ENCODE measurements at regions not wholly inside any gene's neighbourhood (a gene's known extent, or its start where the extent isn't known, plus 50 kb on each side); places are given as distances from the start of the nearest gene placed in this dataset.

DNA sequence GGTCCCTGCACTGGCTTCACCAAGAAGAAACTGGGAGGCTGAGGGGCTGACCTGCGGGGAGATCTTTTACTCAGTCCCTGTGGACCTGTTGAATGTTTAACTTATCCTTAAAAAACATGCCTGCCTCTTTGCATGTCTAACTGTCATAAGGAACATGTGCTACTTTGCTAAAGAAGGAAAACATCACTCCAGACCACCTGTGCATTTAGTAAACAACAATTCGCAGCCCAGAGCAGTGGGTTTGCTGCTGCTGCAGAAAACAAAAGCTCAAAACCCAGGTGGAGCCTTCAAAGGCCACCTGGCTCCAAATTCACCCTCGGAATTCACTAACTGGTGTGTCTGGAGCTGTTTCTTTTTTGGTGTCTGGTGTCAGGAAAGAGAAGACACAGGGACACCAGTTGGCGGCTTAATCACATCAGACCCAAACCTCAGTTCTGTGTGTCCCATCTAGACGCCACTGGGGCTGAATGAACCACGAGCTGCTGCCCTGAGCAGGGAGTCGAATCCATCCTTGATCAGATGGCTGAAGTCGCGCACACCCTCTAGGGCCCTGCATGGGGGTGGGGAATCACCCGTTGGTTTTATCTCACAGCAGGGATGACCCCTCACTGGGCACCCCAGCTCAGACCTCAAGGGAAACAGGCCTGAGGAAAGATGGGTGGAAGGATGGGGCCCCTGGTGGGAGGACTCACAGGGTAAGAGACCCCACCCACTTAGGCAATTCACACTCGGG is 344.3 kb downstream of the PREX1 start:
- Histone ChIP-seq H3K27ac (ENCODE audit: insufficient read depth, low read depth, low read length, poor library complexity, severe bottlenecking) (no peak overlapping the region), H3K4me1 (ENCODE audit: control insufficient read depth, insufficient read depth, low read length) (peaks cover 13% of the 10 kb centered on the region), H3K27me3 (ENCODE audit: control insufficient read depth, insufficient read depth, low read length, poor library complexity, severe bottlenecking) (no peaks in the 10 kb centered on the region), H3K9me3 (ENCODE audit: control insufficient read depth, low read length) (no peaks in the 10 kb centered on the region), H3K4me3 (ENCODE audit: insufficient read depth, low read depth, low read length) (no peak overlapping the region), H3K36me3 (ENCODE audit: control insufficient read depth, insufficient read depth, low read length) (no peaks in the 10 kb centered on the region)
- 88 to 89% methylated on average over 11 of the region's 11 CpGs for WGBS, 2 experiments

DNA sequence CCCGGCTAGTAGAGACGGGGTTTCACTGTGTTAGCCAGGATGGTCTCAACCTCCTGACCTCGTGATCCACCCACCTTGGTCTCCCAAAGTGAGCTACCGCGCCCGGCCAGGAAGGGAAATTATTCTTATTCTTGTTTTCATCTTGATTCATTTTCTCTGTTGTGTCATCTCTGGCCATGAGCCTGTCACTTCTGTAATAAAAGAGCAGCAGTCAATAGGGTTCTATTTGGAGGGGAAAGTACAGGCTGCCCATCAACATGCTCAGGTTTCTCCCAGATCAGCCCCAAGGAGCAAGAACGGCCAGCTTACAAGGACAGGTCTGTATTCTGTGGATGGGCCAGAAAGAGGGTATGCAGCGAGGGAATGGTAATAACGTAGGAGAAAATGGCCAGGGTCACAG is 345.0 kb downstream of the PREX1 start:
- Histone ChIP-seq H3K4me1 (ENCODE audit: control insufficient read depth, insufficient read depth, low read length) (peaks cover 10% of the 10 kb centered on the region), H3K36me3 (ENCODE audit: control insufficient read depth, insufficient read depth, low read length) (no peaks in the 10 kb centered on the region), H3K9me3 (ENCODE audit: control insufficient read depth, low read length) (no peaks in the 10 kb centered on the region), H3K4me3 (ENCODE audit: insufficient read depth, low read depth, low read length) (no peak overlapping the region), H3K27ac (ENCODE audit: insufficient read depth, low read depth, low read length, poor library complexity, severe bottlenecking) (no peak overlapping the region), H3K27me3 (ENCODE audit: control insufficient read depth, insufficient read depth, low read length, poor library complexity, severe bottlenecking) (no peaks in the 10 kb centered on the region)
- WGBS, 2 experiments, result 93% methylated on average over 9 of the region's 9 CpGs

DNA sequence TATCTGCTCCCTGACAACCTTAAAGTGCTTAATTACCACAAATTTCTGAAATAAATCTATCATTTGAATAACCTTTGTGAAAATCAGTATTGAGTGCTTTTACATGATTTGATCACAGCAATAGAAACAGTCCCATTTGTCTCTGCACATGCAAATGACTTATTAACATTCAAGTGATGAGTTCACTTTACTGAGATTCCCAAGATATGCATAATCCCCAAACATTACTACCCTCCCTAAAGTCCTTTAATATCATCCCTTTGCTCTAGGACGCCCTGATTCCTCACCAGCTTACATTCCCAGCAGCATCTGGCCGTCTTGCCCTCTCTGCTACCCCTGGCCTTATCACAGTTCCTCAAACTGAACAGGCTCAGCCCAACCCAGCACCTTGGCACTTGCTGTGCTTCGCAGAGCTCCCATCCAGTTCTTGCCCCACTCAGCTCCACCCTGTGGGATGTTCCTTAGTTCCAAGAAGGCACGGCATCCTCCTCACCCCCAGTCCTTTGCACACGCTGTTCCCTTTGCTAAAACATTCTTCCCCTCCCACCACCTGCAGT is 347.5 kb downstream of the PREX1 start:
- no peak overlapping the region for H3K4me3 ChIP-seq (ENCODE audit: insufficient read depth, low read depth, low read length)
- H3K9me3 ChIP-seq (ENCODE audit: control insufficient read depth, low read length), result no peaks in the 10 kb centered on the region
- H3K36me3 ChIP-seq (ENCODE audit: control insufficient read depth, insufficient read depth, low read length), result no peaks in the 10 kb centered on the region
- H3K27ac ChIP-seq (ENCODE audit: insufficient read depth, low read depth, low read length, poor library complexity, severe bottlenecking), result no peak overlapping the region
- 79 to 82% methylated on average over 5 of the region's 5 CpGs for WGBS, 2 experiments
- peaks cover 4% of the 10 kb centered on the region for H3K27me3 ChIP-seq (ENCODE audit: control insufficient read depth, insufficient read depth, low read length, poor library complexity, severe bottlenecking)
- H3K4me1 ChIP-seq (ENCODE audit: control insufficient read depth, insufficient read depth, low read length), result peaks cover 3% of the 10 kb centered on the region

DNA sequence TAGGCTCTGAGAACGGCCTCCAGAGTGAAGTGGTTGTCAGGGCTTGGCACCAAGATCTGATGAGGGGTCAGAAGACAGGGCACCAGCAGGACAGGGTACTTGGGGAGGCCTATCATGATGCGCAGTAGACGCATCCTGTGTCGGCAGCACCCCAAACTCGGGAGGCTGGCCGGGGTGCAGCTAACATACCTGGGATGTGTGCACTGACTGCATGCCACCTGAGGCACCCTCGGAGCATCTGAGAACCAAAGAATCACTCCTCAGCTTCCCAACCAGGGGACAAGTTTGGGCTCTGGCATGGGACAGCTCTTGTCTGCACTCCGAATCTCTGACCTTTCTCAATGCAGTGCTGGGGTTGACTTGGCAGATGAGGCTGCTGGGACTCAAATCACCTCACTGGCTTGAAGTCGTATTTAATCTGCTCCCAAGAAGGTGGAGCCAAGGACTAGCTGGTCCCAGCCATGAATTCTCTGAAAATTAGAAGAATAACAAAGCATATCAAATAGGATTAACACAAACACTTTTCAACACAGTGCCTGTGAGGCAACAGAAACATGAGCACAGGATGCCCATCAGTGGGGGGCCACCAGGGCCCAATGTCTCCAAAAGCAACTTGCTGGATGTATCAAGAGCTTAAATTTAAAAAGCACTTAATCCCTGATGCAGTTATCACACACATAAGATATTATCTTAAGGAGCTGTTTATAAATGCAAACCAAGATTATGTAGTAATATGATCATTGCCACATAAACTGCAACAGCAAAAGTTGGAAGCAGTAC is 348.8 kb downstream of the PREX1 start:
- no peaks in the 10 kb centered on the region for H3K36me3 ChIP-seq (ENCODE audit: control insufficient read depth, insufficient read depth, low read length)
- H3K4me1 ChIP-seq (ENCODE audit: control insufficient read depth, insufficient read depth, low read length), result peaks cover 3% of the 10 kb centered on the region
- no peak overlapping the region for H3K4me3 ChIP-seq (ENCODE audit: insufficient read depth, low read depth, low read length)
- no peak overlapping the region for H3K27ac ChIP-seq (ENCODE audit: insufficient read depth, low read depth, low read length, poor library complexity, severe bottlenecking)
- WGBS, 2 experiments, result 88 to 90% methylated on average over 9 of the region's 9 CpGs
- no peaks in the 10 kb centered on the region for H3K9me3 ChIP-seq (ENCODE audit: control insufficient read depth, low read length)
- peaks cover 6% of the 10 kb centered on the region for H3K27me3 ChIP-seq (ENCODE audit: control insufficient read depth, insufficient read depth, low read length, poor library complexity, severe bottlenecking)

DNA sequence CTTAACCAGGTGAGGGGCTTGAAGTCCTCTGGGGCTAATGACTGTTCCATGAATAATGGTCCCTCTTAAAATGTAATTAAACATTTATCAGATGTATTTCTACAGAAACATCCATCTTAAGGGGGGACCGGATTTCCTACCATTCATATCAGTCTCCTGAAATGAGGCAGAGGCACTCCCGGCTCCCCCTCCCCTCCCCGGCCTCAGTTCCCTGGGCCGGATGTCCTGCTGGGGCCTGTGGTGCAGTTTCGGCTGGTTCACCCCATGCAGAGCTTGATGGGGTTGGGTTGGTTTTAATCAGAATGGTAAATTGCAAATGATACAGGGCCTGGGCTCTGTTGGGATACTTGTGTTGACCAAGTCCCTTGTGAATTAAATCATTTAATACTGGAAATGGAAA is 349.4 kb downstream of the PREX1 start:
- peaks cover 3% of the 10 kb centered on the region for H3K4me1 ChIP-seq (ENCODE audit: control insufficient read depth, insufficient read depth, low read length)
- no peak overlapping the region for H3K27ac ChIP-seq (ENCODE audit: insufficient read depth, low read depth, low read length, poor library complexity, severe bottlenecking)
- H3K9me3 ChIP-seq (ENCODE audit: control insufficient read depth, low read length), result no peaks in the 10 kb centered on the region
- H3K36me3 ChIP-seq (ENCODE audit: control insufficient read depth, insufficient read depth, low read length), result no peaks in the 10 kb centered on the region
- H3K27me3 ChIP-seq (ENCODE audit: control insufficient read depth, insufficient read depth, low read length, poor library complexity, severe bottlenecking), result peaks cover 6% of the 10 kb centered on the region
- no peak overlapping the region for H3K4me3 ChIP-seq (ENCODE audit: insufficient read depth, low read depth, low read length)
- 68 to 72% methylated on average over 5 of the region's 5 CpGs for WGBS, 2 experiments

DNA sequence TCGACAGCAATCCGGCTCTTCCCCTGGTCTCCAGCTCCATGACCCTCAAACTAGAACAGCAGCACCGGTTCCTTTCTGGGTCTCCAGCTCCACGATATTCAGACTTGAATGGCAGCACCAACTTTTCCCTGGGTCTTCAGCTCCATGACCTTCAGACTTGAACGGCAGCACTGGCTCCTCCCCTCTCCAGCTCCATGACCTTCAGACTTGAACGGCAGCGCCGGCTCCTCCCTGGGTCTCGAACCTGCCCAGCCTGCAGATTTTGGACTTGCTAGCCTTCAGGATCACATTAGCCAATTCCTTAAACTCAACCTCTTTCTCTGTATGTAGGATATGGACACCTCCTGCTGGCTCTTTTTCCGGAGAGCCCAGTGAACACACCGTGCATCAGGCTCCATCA is 350.9 kb downstream of the PREX1 start:
- H3K27me3 ChIP-seq (ENCODE audit: control insufficient read depth, insufficient read depth, low read length, poor library complexity, severe bottlenecking), result peaks cover 6% of the 10 kb centered on the region
- H3K9me3 ChIP-seq (ENCODE audit: control insufficient read depth, low read length), result no peaks in the 10 kb centered on the region
- no peak overlapping the region for H3K4me3 ChIP-seq (ENCODE audit: insufficient read depth, low read depth, low read length)
- no peak overlapping the region for H3K27ac ChIP-seq (ENCODE audit: insufficient read depth, low read depth, low read length, poor library complexity, severe bottlenecking)
- peaks cover 3% of the 10 kb centered on the region for H3K4me1 ChIP-seq (ENCODE audit: control insufficient read depth, insufficient read depth, low read length)
- no peaks in the 10 kb centered on the region for H3K36me3 ChIP-seq (ENCODE audit: control insufficient read depth, insufficient read depth, low read length)
- WGBS, 2 experiments, result 86 to 88% methylated on average over 11 of the region's 11 CpGs

DNA sequence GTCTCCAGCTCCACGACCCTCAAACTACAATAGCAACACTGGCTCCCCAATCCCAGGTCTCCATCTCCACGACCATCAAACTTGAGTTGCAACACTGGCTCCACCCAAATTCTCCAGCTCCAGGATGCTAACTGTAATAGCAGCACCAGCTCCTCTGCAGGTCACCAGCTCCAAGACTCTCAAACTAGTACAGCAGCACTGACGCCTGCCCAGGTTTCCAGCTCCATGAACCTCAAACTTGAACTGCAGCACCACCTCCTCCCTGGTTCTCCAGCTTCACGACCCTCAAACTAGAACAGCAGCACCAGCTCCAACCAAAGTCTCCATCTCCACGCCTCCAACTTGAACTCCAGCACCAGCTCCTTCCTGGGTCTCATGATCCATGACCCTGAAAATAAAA is 353.8 kb downstream of the PREX1 start:
- 87 to 89% methylated on average over 5 of the region's 5 CpGs for WGBS, 2 experiments
- Histone ChIP-seq H3K27ac (ENCODE audit: insufficient read depth, low read depth, low read length, poor library complexity, severe bottlenecking) (no peak overlapping the region), H3K27me3 (ENCODE audit: control insufficient read depth, insufficient read depth, low read length, poor library complexity, severe bottlenecking) (peaks cover 6% of the 10 kb centered on the region), H3K4me1 (ENCODE audit: control insufficient read depth, insufficient read depth, low read length) (peaks cover 3% of the 10 kb centered on the region), H3K4me3 (ENCODE audit: insufficient read depth, low read depth, low read length) (no peak overlapping the region), H3K9me3 (ENCODE audit: control insufficient read depth, low read length) (no peaks in the 10 kb centered on the region), H3K36me3 (ENCODE audit: control insufficient read depth, insufficient read depth, low read length) (no peaks in the 10 kb centered on the region)

DNA sequence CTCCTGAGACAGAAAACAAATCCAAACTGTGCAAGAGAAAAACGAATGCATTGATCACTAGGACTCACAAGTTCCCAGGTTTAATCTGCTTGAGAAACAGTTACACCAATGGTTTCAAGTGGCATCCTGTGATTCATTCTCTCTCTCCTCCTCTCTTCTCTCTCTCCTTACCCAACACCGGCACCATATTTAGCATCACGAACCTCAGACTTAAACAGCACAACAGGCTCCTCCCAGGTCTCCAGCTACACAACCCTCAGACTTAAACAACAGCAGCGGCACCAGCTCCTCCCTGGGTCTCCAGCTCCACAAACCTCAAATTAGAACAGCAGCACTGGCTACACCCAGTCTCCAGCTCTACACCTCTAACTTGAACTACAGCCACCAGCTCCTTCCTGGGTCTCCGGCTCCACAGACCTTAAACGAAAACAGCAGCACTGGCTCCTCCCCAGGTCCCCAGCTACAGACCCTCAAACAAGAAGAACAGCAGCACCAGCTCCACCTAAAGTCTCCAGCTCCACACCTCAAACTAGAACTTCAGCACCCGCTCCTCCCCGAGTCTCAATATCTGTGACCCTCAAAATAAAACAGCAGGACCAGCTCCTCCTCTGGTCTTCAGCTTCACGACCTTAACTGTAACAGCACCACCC is 355.9 kb downstream of the PREX1 start:
- Histone ChIP-seq H3K4me3 (ENCODE audit: insufficient read depth, low read depth, low read length) (no peak overlapping the region), H3K27me3 (ENCODE audit: control insufficient read depth, insufficient read depth, low read length, poor library complexity, severe bottlenecking) (peaks cover 6% of the 10 kb centered on the region), H3K9me3 (ENCODE audit: control insufficient read depth, low read length) (no peaks in the 10 kb centered on the region), H3K27ac (ENCODE audit: insufficient read depth, low read depth, low read length, poor library complexity, severe bottlenecking) (no peak overlapping the region), H3K4me1 (ENCODE audit: control insufficient read depth, insufficient read depth, low read length) (no peaks in the 10 kb centered on the region), H3K36me3 (ENCODE audit: control insufficient read depth, insufficient read depth, low read length) (no peaks in the 10 kb centered on the region)
- 79 to 81% methylated on average over 9 of the region's 9 CpGs for WGBS, 2 experiments

DNA sequence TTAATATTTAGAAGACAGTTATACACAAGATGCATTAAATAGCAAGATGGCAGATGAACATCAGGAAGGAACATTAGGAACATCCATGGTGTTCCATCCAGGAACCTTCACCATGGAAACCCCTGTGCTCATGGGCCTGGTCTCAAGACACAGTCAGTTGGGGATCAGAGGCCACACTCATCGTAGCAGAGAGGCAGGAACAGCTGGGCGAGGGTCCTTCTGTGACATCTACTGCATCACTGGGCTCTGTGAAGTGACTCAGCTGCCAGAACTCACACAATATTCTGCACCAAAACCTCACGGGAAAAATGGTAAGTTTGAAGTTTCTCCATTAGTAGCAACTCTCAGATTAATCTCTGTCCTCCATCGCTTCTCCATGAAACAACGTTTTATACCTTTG is 356.6 kb downstream of the PREX1 start:
- 67 to 83% methylated on average over 3 to 5 of the region's 5 CpGs for WGBS, 2 experiments

DNA sequence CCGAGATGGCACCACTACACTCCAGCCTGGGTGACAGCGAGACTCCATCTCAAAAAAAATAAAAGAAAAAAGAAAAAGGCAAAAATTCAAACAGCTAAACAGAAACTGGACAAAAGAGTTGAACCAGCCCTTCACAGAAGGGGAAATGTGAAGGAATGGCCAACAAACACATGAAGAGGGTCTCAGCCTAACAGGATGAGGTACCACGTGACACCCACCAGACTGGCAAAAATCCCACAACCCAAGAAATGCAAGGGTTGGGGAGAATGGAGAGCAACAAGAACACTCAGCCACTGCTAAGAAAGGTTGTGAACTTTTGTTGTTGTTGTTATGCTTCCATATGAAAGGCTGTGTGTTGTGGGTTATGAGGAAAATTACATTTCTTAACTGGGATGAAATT is 357.7 kb downstream of the PREX1 start:
- no peaks in the 10 kb centered on the region for H3K36me3 ChIP-seq (ENCODE audit: control insufficient read depth, insufficient read depth, low read length)
- no peaks in the 10 kb centered on the region for H3K27me3 ChIP-seq (ENCODE audit: control insufficient read depth, insufficient read depth, low read length, poor library complexity, severe bottlenecking)
- H3K27ac ChIP-seq (ENCODE audit: insufficient read depth, low read depth, low read length, poor library complexity, severe bottlenecking), result no peak overlapping the region
- 94 to 100% methylated on average over 2 to 3 of the region's 3 CpGs for WGBS, 2 experiments
- H3K4me1 ChIP-seq (ENCODE audit: control insufficient read depth, insufficient read depth, low read length), result no peaks in the 10 kb centered on the region
- no peak overlapping the region for H3K4me3 ChIP-seq (ENCODE audit: insufficient read depth, low read depth, low read length)
- no peaks in the 10 kb centered on the region for H3K9me3 ChIP-seq (ENCODE audit: control insufficient read depth, low read length)

More for the DNA sequence above, 356.6 kb downstream of the PREX1 start:
- Histone ChIP-seq H3K9me3 (ENCODE audit: control insufficient read depth, low read length) (no peaks in the 10 kb centered on the region), H3K27ac (ENCODE audit: insufficient read depth, low read depth, low read length, poor library complexity, severe bottlenecking) (no peak overlapping the region), H3K4me3 (ENCODE audit: insufficient read depth, low read depth, low read length) (no peak overlapping the region), H3K4me1 (ENCODE audit: control insufficient read depth, insufficient read depth, low read length) (no peaks in the 10 kb centered on the region), H3K36me3 (ENCODE audit: control insufficient read depth, insufficient read depth, low read length) (no peaks in the 10 kb centered on the region), H3K27me3 (ENCODE audit: control insufficient read depth, insufficient read depth, low read length, poor library complexity, severe bottlenecking) (peaks cover 3% of the 10 kb centered on the region)
